Lower leg skin (tissue), 3 donors: ENCODE measurements at regions not wholly inside any gene's neighbourhood (a gene's known extent, or its start where the extent isn't known, plus 50 kb on each side); places are given as distances from the start of the nearest gene placed in this dataset.

Experiments used
- CTCF ChIP-seq, 3 donors: fragments of 450-650 bp; IDR thresholded peaks; one replicate each; pipeline ENCODE4 v1.5.1; 2016; ENCODE audit warnings: antibody characterized with exemption in 3 of 3, mild to moderate bottlenecking in 3 of 3, moderate library complexity in 2 of 3
- POLR2A ChIP-seq, 2 donors: fragments of 450-650 bp; IDR thresholded peaks; one replicate each; pipeline ENCODE4 v1.6.1; 2016 to 2017; ENCODE audit warnings: antibody characterized with exemption in 2 of 2, mild to moderate bottlenecking in 1 of 2, moderate library complexity in 1 of 2

DNA sequence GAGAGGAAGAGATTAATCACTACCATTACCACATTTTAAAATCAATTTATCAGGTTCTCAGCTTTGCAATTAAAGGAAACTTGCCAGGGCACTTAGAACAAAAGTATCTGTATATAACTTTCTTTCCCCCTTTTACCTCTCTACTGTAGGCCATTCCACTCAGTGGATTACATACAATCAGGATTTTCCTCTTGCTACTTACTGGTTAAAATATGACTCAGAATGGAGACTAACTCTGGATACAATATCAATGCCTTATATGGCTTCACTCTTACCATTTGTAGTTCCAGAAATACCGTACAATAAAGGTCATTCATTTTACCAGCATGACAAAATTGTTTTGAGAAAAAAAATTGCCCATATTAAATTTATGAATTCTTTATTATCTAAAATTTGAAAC is 706.8 kb downstream of the KCNA4 start:
- no peak for TF ChIP-seq CTCF (IDR thresholded peaks at IDR 0.05)
- TF ChIP-seq POLR2A (IDR thresholded peaks at IDR 0.05): no peak
